ENCODE measurements at regions not wholly inside any gene's neighbourhood (a gene's known extent, or its start where the extent isn't known, plus 50 kb on each side); places are given as distances from the start of the nearest gene placed in this dataset.

- H3K4me2 ChIP-seq (ENCODE audit: low read length): no peak overlapping the region
- H3K4me3 ChIP-seq (ENCODE audit: low read length): no peak overlapping the region
- ATAC-seq: no peak
- no peak overlapping the region for H3K27ac ChIP-seq (ENCODE audit: low read length)
- no peak overlapping the region for H2AFZ ChIP-seq (ENCODE audit: low read length)
- H3F3A ChIP-seq (ENCODE audit: low read length, unreplicated experiment): no peaks in the 10 kb centered on the region
- ChIA-PET POLR2A (ENCODE audit: unreplicated experiment) (no interaction called here), CTCF (no interaction called here)
- H3K4me1 ChIP-seq (ENCODE audit: insufficient read depth, low read length): no peaks in the 10 kb centered on the region
- no peak for TF ChIP-seq CTCF (conservative IDR thresholded peaks at IDR 0.05; ENCODE audit: low read depth, low read length)
- TF ChIP-seq EZH2phosphoT487 (IDR thresholded peaks at IDR 0.05; ENCODE audit: borderline replicate concordance, low read length): no peak
- no peak for TF ChIP-seq EZH2 (IDR thresholded peaks at IDR 0.05; ENCODE audit: low read length, unreplicated experiment)
- DNase-seq: no peak
- no TSS peak for BruUV-seq (replicated peaks)
- no peaks in the 10 kb centered on the region for H3K9me3 ChIP-seq (ENCODE audit: low read length)
- H3K79me2 ChIP-seq (ENCODE audit: low read length): no peaks in the 10 kb centered on the region
- intact Hi-C loops (cut with micrococcal nuclease): no loop called here
- no peaks in the 10 kb centered on the region for H4K20me1 ChIP-seq (ENCODE audit: low read length)
- H3K9me2 ChIP-seq (replicated peaks; ENCODE audit: low read length): no peaks in the 10 kb centered on the region
- H3K9ac ChIP-seq (ENCODE audit: low read length): no peak overlapping the region
- H3K36me3 ChIP-seq (ENCODE audit: low read depth, low read length): no peaks in the 10 kb centered on the region
- no peaks in the 10 kb centered on the region for H3K27me3 ChIP-seq (ENCODE audit: low read length)
Measured at GRCh38 chr5:2310946-2311345, 428.2 kb upstream of the IRX4 start.

- no peak overlapping the region for H3K9ac ChIP-seq (ENCODE audit: low read length)
- TF ChIP-seq EZH2 (IDR thresholded peaks at IDR 0.05; ENCODE audit: low read length, unreplicated experiment) (no peak), CTCF (conservative IDR thresholded peaks at IDR 0.05; ENCODE audit: low read depth, low read length) (no peak), EZH2phosphoT487 (IDR thresholded peaks at IDR 0.05; ENCODE audit: borderline replicate concordance, low read length) (no peak)
- CTCF ChIA-PET: no interaction called here
- H3K36me3 ChIP-seq (ENCODE audit: low read depth, low read length): no peaks in the 10 kb centered on the region
- H3K27ac ChIP-seq (ENCODE audit: low read length): no peak overlapping the region
- intact Hi-C loops (cut with micrococcal nuclease): no loop called here
- no peak overlapping the region for H3K4me2 ChIP-seq (ENCODE audit: low read length)
- POLR2A ChIA-PET (ENCODE audit: unreplicated experiment): no interaction called here
- H4K20me1 ChIP-seq (ENCODE audit: low read length): no peaks in the 10 kb centered on the region
- DNase-seq (no peak), ATAC-seq (no peak)
- no peak overlapping the region for H3K4me3 ChIP-seq (ENCODE audit: low read length)
- no TSS peak for BruUV-seq (replicated peaks)
- H3F3A ChIP-seq (ENCODE audit: low read length, unreplicated experiment): no peaks in the 10 kb centered on the region
- no peaks in the 10 kb centered on the region for H3K79me2 ChIP-seq (ENCODE audit: low read length)
- no peak overlapping the region for H2AFZ ChIP-seq (ENCODE audit: low read length)
- no peaks in the 10 kb centered on the region for H3K9me2 ChIP-seq (replicated peaks; ENCODE audit: low read length)
- H3K27me3 ChIP-seq (ENCODE audit: low read length): peaks cover 27% of the 10 kb centered on the region
- H3K9me3 ChIP-seq (ENCODE audit: low read length): no peaks in the 10 kb centered on the region
- no peaks in the 10 kb centered on the region for H3K4me1 ChIP-seq (ENCODE audit: insufficient read depth, low read length)
Measured at GRCh38 chr5:2307631-2308030, 424.9 kb upstream of the IRX4 start.

- no TSS peak for BruUV-seq (replicated peaks)
- Histone ChIP-seq H3K9me3 (ENCODE audit: low read length) (no peaks in the 10 kb centered on the region), H4K20me1 (ENCODE audit: low read length) (no peaks in the 10 kb centered on the region), H3K9me2 (replicated peaks; ENCODE audit: low read length) (no peaks in the 10 kb centered on the region), H3K4me1 (ENCODE audit: insufficient read depth, low read length) (no peaks in the 10 kb centered on the region), H3K4me2 (ENCODE audit: low read length) (no peak overlapping the region), H2AFZ (ENCODE audit: low read length) (no peak overlapping the region), H3F3A (ENCODE audit: low read length, unreplicated experiment) (no peaks in the 10 kb centered on the region), H3K27ac (ENCODE audit: low read length) (no peak overlapping the region), H3K4me3 (ENCODE audit: low read length) (no peak overlapping the region), H3K27me3 (ENCODE audit: low read length) (peaks cover 34% of the 10 kb centered on the region), H3K36me3 (ENCODE audit: low read depth, low read length) (no peaks in the 10 kb centered on the region), H3K79me2 (ENCODE audit: low read length) (no peaks in the 10 kb centered on the region), H3K9ac (ENCODE audit: low read length) (no peak overlapping the region)
- DNase-seq (no peak), ATAC-seq (no peak)
- POLR2A ChIA-PET (ENCODE audit: unreplicated experiment): no interaction called here
- CTCF ChIA-PET: no interaction called here
- intact Hi-C loops (cut with micrococcal nuclease): no loop called here
- TF ChIP-seq EZH2 (IDR thresholded peaks at IDR 0.05; ENCODE audit: low read length, unreplicated experiment): no peak
- TF ChIP-seq EZH2phosphoT487 (IDR thresholded peaks at IDR 0.05; ENCODE audit: borderline replicate concordance, low read length): no peak
- TF ChIP-seq CTCF (conservative IDR thresholded peaks at IDR 0.05; ENCODE audit: low read depth, low read length): no peak
Measured at GRCh38 chr5:2306711-2307110, 424.0 kb upstream of the IRX4 start.
